GM10248 (cell line): ENCODE measurements at regions not wholly inside any gene's neighbourhood (a gene's known extent, or its start where the extent isn't known, plus 50 kb on each side); places are given as distances from the start of the nearest gene placed in this dataset.

Source experiments
- CTCF ChIA-PET: fragments of 300-600 bp; sonication (Branson Sonifier 250); formaldehyde crosslinking; extraction: SDS; loops from one replicate; lab custom pipeline; 2021; ENCODE audit warnings: antibody characterized with exemption; lab: Yijun Ruan, JAX
- POLR2A ChIA-PET: fragments of 350-650 bp; sonication (Branson Sonifier 250); formaldehyde crosslinking; extraction: SDS; loops from one replicate; lab custom pipeline; 2020; ENCODE audit warnings: antibody characterized with exemption; lab: Yijun Ruan, JAX
- DNase-seq: peaks from one replicate; pipeline ENCODE4 v3.0.0; 2012; ENCODE audit errors: extremely low spot score
- CTCF ChIP-seq: IDR thresholded peaks from 2 replicates; pipeline ENCODE4 v1.5.1; 2012; ENCODE audit warnings: mild to moderate bottlenecking, low read depth; ENCODE audit errors: extremely low read depth, missing control alignments, control extremely low read depth

GRCh38 chr6:44734886-44735629, 347.6 kb downstream of the CDC5L start:
- no peak for DNase-seq
- no peak for TF ChIP-seq CTCF
- POLR2A ChIA-PET = no interaction called here
- CTCF ChIA-PET = no interaction called here

- DNase-seq = peak; percentile 54
- POLR2A ChIA-PET = no interaction called here
- no peak for TF ChIP-seq CTCF
- CTCF ChIA-PET = no interaction called here
These were observed 348.1 kb downstream of the CDC5L start for GRCh38 chr6:44735630-44735963.

GRCh38 chr6:44737341-44737740, 349.8 kb downstream of the CDC5L start:
- POLR2A ChIA-PET = no interaction called here
- TF ChIP-seq CTCF = no peak
- CTCF ChIA-PET = no interaction called here
- DNase-seq = no peak

GRCh38 chr6:44737829-44738528, 350.5 kb downstream of the CDC5L start:
- ChIA-PET CTCF (no interaction called here), POLR2A (no interaction called here)
- peak; percentile 30 for DNase-seq
- no peak for TF ChIP-seq CTCF

GRCh38 chr6:44738601-44739146, 351.2 kb downstream of the CDC5L start:
- TF ChIP-seq CTCF = no peak
- ChIA-PET CTCF (no interaction called here), POLR2A (no interaction called here)
- DNase-seq = peak; percentile 32

- no peak for TF ChIP-seq CTCF
- DNase-seq = no peak
- CTCF ChIA-PET = no interaction called here
- POLR2A ChIA-PET = no interaction called here
These were observed 351.7 kb downstream of the CDC5L start for GRCh38 chr6:44739181-44739580.
